HG03280 (cell line): ENCODE measurements at regions not wholly inside any gene's neighbourhood (a gene's known extent, or its start where the extent isn't known, plus 50 kb on each side); places are given as distances from the start of the nearest gene placed in this dataset.

ENCODE experiments used
- ATAC-seq: cut with Tn5 transposase; IDR thresholded peaks from one replicate; pipeline ENCODE4 v1.9.1; 2021; ENCODE audit warnings: mild to moderate bottlenecking, moderate library complexity; ENCODE audit not compliant: unreplicated experiment

- no peak for ATAC-seq
Observed at GRCh38 chr17:65368341-65368740, 193.1 kb downstream of the AXIN2 start.

- ATAC-seq: no peak
Observed at GRCh38 chr17:65366102-65366844, 195.2 kb downstream of the AXIN2 start.

GRCh38 chr17:65365169-65365568 lies 196.3 kb downstream of the AXIN2 start:
- no peak for ATAC-seq

- no peak for ATAC-seq
Observed at GRCh38 chr17:65364438-65364837, 197.0 kb downstream of the AXIN2 start.

- no peak for ATAC-seq
Observed at GRCh38 chr17:65362826-65363225, 198.6 kb downstream of the AXIN2 start.

GRCh38 chr17:65360961-65361552 lies 200.4 kb downstream of the AXIN2 start:
- no peak for ATAC-seq

- no peak for ATAC-seq
Observed at GRCh38 chr17:65359016-65359415, 202.4 kb downstream of the AXIN2 start.

- ATAC-seq: no peak
Observed at GRCh38 chr17:65356536-65356935, 204.9 kb downstream of the AXIN2 start.

GRCh38 chr17:65355246-65355645 lies 206.2 kb downstream of the AXIN2 start:
- no peak for ATAC-seq

GRCh38 chr17:65349916-65350315 lies 211.5 kb downstream of the AXIN2 start:
- ATAC-seq: no peak

- ATAC-seq: no peak
Observed at GRCh38 chr17:65346166-65346565, 209.0 kb downstream of the RGS9 start.

GRCh38 chr17:65345261-65346005 lies 208.3 kb downstream of the RGS9 start:
- ATAC-seq: no peak

GRCh38 chr17:65340401-65340800 lies 203.2 kb downstream of the RGS9 start:
- no peak for ATAC-seq

- no peak for ATAC-seq
Observed at GRCh38 chr17:65334406-65334805, 197.2 kb downstream of the RGS9 start.

GRCh38 chr17:65332779-65333178 lies 195.6 kb downstream of the RGS9 start:
- ATAC-seq: no peak

GRCh38 chr17:65332375-65332774 lies 195.2 kb downstream of the RGS9 start:
- no peak for ATAC-seq

GRCh38 chr17:65328567-65328966 lies 191.4 kb downstream of the RGS9 start:
- no peak for ATAC-seq

GRCh38 chr17:65324611-65325342 lies 187.6 kb downstream of the RGS9 start:
- ATAC-seq: no peak

GRCh38 chr17:65323049-65323448 lies 185.9 kb downstream of the RGS9 start:
- ATAC-seq: no peak

GRCh38 chr17:65320820-65321219 lies 183.7 kb downstream of the RGS9 start:
- no peak for ATAC-seq

GRCh38 chr17:65314212-65314611 lies 177.0 kb downstream of the RGS9 start:
- no peak for ATAC-seq
